ENCODE measurements at regions not wholly inside any gene's neighbourhood (a gene's known extent, or its start where the extent isn't known, plus 50 kb on each side); places are given as distances from the start of the nearest gene placed in this dataset.

DNA sequence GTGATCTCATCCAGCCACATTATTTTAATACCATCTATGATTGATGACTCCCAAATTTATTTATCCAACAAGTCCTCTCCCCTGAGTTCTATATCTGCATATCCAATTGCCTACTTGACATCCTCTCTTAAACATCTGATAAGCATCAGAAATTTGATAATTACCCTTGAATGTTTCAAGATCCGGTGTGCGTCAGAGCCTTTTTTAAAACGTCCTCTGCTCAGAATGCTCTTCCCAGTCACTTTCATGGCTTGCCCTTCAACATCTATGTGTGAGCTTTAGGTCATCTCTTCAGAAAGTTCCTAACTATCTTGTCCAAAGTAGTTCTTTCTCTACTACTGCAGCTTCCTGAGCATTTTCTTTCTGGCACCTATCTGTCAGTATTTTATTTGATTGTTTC is 364.3 kb downstream of the PLPP3 start:
- in situ Hi-C loops (cut with MboI; ENCODE audit: low pct_unique_long_range_greater_than_20kb, low sequenced_read_pairs), result no loop called here
- DNase-seq, result no peak

- no peak for DNase-seq
- in situ Hi-C loops (cut with MboI; ENCODE audit: low pct_unique_long_range_greater_than_20kb, low sequenced_read_pairs), result no loop called here
Observed at GRCh38 chr1:56213068-56213467, 366.3 kb downstream of the PLPP3 start.

- in situ Hi-C loops (cut with MboI; ENCODE audit: low pct_unique_long_range_greater_than_20kb, low sequenced_read_pairs), result no loop called here
- no peak for DNase-seq
Observed at GRCh38 chr1:56212143-56212542, 367.2 kb downstream of the PLPP3 start.

DNA sequence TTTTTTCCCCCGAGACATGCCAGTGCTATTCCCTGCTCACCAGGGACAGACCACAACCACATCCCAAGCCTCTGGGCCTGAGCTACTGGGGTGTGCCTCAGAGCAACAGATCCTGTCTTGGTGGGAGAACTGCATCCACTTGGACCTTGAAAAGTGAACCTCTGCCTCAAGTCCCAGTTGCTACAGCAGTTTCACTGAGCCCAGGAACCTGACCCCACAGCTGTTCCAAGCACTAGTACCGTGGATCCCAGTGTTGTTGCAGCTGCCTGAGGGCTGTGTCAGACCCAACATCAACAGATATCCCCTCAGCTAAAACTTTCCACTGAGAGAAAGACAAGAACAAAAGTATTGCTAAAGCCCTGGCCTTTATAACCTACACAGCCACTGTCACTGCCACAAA is 373.0 kb downstream of the PLPP3 start:
- in situ Hi-C loops (cut with MboI; ENCODE audit: low pct_unique_long_range_greater_than_20kb, low sequenced_read_pairs), result no loop called here
- no peak for DNase-seq

GRCh38 chr1:56204206-56204605 is 375.2 kb downstream of the PLPP3 start:
- no peak for DNase-seq
- in situ Hi-C loops (cut with MboI; ENCODE audit: low pct_unique_long_range_greater_than_20kb, low sequenced_read_pairs), result no loop called here

DNA sequence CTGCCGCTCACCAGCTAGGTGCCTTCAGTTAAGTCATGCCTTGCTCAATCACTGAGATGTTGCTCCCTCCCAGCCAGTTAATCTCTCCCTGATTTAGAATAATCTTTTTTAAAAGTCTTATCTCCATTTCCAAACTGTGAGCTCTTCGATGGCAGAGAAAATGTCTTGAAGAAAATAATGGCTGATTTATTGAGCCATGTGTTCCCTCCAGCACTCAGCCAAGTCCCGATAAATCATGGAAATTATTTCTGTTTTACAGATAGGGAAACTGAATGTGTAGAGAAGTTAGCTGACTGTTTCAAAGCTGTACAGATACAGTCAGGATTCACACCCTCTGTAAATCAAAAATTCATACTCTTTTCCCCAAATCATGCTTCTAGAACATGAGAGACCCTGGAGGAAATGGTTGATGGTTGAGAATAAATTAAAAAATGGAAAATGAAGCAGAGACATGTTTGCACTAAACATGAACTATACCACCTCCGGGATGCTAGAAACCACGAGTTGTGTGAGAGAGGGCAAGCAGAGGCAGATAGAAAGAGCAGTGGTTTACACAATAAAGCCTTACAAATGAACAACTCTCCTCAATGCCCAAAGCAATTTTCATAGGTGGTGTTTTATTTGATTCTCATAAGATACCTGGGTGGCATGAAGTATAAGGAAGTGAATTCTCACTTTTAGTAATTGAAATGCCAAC is 376.4 kb downstream of the PLPP3 start:
- no peak for DNase-seq
- in situ Hi-C loops (cut with MboI; ENCODE audit: low pct_unique_long_range_greater_than_20kb, low sequenced_read_pairs), result no loop called here

- DNase-seq, result no peak
- in situ Hi-C loops (cut with MboI; ENCODE audit: low pct_unique_long_range_greater_than_20kb, low sequenced_read_pairs), result no loop called here
Observed at GRCh38 chr1:56202186-56202585, 377.2 kb downstream of the PLPP3 start.

DNA sequence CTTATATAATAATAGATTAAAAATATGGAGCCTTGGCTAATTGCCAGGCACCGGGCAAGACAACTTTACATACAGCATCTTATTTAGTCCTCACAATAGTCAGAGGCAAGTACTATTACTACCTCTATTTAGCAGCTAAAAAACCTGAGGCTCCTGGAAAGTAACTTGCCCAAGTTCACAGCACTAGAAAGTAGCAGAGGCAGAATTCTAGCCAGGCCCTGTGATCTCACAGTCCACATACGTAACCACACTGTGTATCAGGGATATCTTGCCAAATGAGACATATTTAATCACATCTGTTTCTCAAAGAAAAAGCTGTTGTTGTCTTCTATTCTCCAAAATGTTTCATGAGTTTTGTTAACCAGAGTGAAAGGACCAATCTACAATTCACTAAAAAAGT is 378.5 kb downstream of the PLPP3 start:
- in situ Hi-C loops (cut with MboI; ENCODE audit: low pct_unique_long_range_greater_than_20kb, low sequenced_read_pairs), result no loop called here
- no peak for DNase-seq

DNA sequence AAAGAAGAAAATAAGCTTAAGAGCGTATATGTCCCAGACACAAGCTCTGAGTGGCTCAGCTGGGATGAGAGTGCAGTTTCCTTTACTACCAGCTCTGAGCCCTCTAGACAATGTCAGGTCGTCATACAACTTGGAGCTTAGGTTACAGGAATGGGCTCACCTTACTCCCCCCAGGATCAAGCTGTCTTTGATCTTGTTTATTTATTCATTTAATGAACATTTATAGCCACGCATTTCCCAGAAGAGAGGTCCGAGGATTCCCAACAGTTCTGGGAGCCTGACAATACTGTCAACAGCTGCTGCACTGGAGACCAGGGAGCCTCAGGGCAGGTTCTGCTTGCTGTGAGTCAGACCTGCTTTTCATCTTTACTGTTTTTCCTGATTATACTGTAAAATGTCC is 378.9 kb downstream of the PLPP3 start:
- no peak for DNase-seq
- in situ Hi-C loops (cut with MboI; ENCODE audit: low pct_unique_long_range_greater_than_20kb, low sequenced_read_pairs), result no loop called here

DNA sequence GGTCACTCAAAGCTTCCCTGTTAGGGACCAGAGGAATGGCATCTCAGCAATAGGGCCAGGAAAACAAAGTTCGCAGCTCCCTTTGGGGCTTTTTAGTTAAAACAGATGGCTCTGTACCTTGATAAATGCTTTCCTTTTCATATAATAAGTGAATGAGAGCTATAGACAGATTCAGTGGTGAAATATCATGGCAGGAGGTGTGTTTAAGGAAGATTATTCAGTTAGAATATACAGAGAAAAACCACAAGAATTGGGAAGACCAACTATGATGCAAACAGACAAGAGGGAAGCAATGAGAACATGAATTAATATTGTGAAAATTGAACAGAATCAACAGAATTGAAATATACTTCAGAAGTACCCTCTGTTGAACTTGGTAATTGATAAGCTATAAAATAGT is 379.4 kb downstream of the PLPP3 start:
- in situ Hi-C loops (cut with MboI; ENCODE audit: low pct_unique_long_range_greater_than_20kb, low sequenced_read_pairs), result no loop called here
- DNase-seq, result no peak

- in situ Hi-C loops (cut with MboI; ENCODE audit: low pct_unique_long_range_greater_than_20kb, low sequenced_read_pairs), result no loop called here
- no peak for DNase-seq
Observed at GRCh38 chr1:56199061-56199460, 380.3 kb downstream of the PLPP3 start.

DNA sequence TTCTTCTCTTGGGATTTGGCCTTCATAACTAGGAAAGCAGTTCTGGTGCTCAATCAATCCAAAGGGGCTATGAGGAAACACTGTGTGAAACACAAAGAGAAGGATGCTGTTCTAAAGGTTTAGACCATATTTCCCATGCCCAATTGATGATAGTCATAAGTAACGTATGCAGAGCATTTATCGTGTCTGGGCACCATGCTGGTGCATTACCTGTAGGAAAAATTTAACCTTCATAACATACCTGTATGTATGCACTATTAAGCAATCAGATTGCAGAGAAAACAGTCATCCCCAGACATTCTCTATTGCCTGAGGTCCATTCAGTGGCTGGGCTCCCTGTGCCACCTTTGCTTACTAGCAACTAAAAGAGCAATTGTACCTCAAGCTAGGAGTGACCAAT is 381.4 kb downstream of the PLPP3 start:
- DNase-seq, result no peak
- in situ Hi-C loops (cut with MboI; ENCODE audit: low pct_unique_long_range_greater_than_20kb, low sequenced_read_pairs), result no loop called here

GRCh38 chr1:56196839-56197238 is 382.5 kb downstream of the PLPP3 start:
- DNase-seq, result no peak
- in situ Hi-C loops (cut with MboI; ENCODE audit: low pct_unique_long_range_greater_than_20kb, low sequenced_read_pairs), result no loop called here

- no peak for DNase-seq
- in situ Hi-C loops (cut with MboI; ENCODE audit: low pct_unique_long_range_greater_than_20kb, low sequenced_read_pairs), result no loop called here
Observed at GRCh38 chr1:56194701-56195300, 384.6 kb downstream of the PLPP3 start.

DNA sequence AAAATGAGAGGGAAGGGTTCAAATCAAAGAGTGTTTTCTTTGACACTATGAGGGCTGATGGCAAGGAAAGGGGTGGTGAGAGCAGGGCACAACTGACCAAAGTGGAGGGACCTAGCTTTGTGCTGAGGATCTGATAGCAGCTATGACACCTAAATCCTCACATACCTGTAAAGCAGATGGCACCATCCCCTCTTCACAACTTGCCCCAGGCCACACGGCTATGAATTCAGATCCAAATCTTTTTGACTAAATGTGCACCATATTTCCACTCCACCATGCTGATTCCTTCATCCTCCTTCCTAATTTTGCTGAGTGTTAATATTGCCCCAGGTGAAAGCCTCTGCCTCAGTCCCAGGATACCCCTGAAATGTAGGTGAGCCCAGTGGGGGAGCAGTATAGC is 385.7 kb downstream of the PLPP3 start:
- DNase-seq, result no peak
- in situ Hi-C loops (cut with MboI; ENCODE audit: low pct_unique_long_range_greater_than_20kb, low sequenced_read_pairs), result no loop called here

DNA sequence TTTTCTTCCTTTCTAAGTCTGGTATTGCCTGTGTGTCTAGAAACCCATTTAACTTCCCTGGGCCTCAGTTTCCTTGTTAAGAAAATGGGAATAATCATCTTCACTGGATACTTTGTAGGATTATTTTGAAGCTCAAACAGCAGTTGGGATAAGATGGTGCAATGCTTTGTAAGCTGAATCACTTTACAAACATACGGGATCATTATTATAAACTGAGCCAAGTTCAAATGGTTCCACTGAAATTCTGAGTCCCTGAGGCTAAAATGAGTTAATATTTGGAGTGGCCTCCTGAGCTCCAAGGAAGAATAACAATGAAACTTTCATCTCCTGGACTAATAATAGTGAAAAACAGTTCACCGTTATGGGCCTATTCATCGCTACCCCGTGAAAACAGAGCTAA is 388.0 kb downstream of the PLPP3 start:
- in situ Hi-C loops (cut with MboI; ENCODE audit: low pct_unique_long_range_greater_than_20kb, low sequenced_read_pairs), result no loop called here
- no peak for DNase-seq

GRCh38 chr1:56190806-56191365 is 388.5 kb downstream of the PLPP3 start:
- no peak for DNase-seq
- in situ Hi-C loops (cut with MboI; ENCODE audit: low pct_unique_long_range_greater_than_20kb, low sequenced_read_pairs), result no loop called here

DNA sequence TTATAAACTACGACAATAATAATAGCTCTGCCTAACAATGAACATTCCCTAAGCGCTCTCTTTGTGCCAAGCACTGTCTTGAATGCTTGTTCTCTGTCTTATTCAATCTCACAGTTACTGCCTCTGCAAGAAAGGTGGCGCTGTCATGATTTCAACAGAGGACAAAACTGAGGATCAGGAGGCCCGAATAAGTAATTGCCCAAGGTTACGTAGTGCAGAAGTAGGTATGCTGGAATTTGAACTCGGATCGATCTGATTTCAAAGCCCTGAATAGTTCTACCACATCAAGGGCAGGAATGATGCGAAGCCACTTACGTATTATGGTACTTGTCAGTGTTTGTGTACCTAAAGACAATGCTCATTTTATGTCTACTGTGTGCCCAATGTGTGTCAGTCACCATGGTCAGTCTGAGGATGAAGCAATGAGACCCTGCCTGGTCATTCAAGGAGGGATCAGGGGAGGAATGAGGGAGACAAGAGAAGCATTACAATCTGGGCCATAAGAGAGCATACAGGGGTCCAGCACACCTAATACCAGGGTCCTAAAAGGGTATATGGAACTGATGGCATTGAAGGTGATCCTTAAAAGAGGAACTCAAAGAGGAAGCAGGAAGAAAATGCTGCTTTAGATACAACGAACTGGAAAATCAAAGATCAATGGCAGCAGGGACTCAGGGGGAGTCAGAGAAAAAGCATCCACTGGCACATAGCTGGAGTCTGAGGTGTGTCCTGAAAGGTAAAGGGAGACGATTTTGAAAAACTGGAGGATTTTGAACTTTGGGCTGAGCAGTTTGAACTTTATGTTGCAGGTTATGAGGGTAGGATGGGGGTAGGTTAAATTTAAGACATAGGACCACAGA is 389.2 kb downstream of the PLPP3 start:
- in situ Hi-C loops (cut with MboI; ENCODE audit: low pct_unique_long_range_greater_than_20kb, low sequenced_read_pairs), result no loop called here
- no peak for DNase-seq

DNA sequence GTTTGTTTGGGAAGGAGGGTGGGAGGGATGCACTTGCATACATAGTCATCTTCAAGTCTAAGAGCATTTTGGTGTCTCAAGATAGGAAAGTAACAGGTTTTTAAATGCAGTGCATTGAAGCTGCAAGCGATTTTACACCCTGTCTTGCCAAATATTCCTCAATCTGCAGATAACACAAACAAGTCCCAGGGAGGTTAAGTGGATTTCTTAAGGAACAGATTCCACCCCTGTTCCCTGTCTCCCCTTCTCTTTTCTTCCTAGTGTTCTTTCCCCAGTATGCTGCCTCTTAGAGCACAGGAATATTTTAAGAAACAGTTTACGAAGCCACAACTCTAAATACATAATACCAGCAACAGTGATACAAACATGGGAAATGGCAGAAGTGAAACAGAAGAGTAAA is 389.9 kb downstream of the PLPP3 start:
- in situ Hi-C loops (cut with MboI; ENCODE audit: low pct_unique_long_range_greater_than_20kb, low sequenced_read_pairs), result no loop called here
- no peak for DNase-seq

DNA sequence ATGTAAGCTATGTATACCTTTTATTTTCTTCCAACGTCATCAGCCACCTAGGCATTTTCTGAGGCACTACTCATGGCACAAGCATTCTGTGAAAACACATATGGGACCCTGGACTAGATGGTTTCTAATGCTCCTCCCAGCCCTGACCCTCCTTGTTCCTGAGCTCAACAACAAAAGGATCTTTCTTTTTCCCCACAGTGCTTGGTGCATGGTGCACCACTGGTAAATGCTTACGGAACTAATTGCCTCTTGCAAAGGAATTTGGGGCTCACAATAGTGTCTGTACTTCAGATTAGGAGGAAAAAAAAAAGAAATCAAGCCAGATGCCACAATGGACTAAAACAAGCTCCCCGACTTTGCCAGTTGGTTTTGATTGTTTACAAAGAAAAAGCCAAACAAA is 390.5 kb downstream of the PLPP3 start:
- DNase-seq, result no peak
- in situ Hi-C loops (cut with MboI; ENCODE audit: low pct_unique_long_range_greater_than_20kb, low sequenced_read_pairs), result no loop called here
